Astrocyte (in vitro differentiated cells and primary cell): ENCODE measurements at regions not wholly inside any gene's neighbourhood (a gene's known extent, or its start where the extent isn't known, plus 50 kb on each side); places are given as distances from the start of the nearest gene placed in this dataset.
"Not testable (repeated sequence)": the region's sequence is repeated elsewhere in the genome, so short reads cannot be mapped to it uniquely, and the experiment has no call there.

Experiments used
- EZH2 ChIP-seq: IDR thresholded peaks from 2 replicates; pipeline ENCODE4 v1.6.1; 2012; ENCODE audit warnings: mild to moderate bottlenecking, low read length, inconsistent platforms; ENCODE audit not compliant: insufficient read depth
- TF ChIP-seq, protein P1 (sequence below): IDR thresholded peaks from 2 replicates; pipeline ENCODE4 v1.5.1; 2011; ENCODE audit warnings: low read depth, mild to moderate bottlenecking, inconsistent platforms, low read length, moderate library complexity; ENCODE audit not compliant: insufficient read depth

DNA sequence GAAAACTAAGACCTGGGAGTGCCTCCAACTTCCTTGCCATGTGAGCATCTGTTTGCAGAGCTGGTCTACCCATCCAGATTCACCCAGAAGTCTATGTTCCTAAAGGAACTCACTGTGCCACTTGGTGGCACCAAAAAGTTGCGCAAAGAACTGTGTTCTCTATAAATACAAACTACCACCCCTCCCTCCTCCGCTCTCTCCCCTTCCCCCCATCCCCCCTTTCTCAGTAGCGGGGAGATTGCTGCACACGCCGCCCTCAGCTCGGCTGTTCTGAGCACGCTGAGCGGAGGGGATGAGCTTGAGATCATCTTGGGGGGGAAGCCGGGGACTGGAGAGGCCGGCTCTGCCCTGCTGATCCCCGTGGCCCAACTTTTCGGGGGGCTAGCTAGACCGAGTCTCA, 352.2 kb upstream of the FOLH1 start:
- TF ChIP-seq, protein P1, sequence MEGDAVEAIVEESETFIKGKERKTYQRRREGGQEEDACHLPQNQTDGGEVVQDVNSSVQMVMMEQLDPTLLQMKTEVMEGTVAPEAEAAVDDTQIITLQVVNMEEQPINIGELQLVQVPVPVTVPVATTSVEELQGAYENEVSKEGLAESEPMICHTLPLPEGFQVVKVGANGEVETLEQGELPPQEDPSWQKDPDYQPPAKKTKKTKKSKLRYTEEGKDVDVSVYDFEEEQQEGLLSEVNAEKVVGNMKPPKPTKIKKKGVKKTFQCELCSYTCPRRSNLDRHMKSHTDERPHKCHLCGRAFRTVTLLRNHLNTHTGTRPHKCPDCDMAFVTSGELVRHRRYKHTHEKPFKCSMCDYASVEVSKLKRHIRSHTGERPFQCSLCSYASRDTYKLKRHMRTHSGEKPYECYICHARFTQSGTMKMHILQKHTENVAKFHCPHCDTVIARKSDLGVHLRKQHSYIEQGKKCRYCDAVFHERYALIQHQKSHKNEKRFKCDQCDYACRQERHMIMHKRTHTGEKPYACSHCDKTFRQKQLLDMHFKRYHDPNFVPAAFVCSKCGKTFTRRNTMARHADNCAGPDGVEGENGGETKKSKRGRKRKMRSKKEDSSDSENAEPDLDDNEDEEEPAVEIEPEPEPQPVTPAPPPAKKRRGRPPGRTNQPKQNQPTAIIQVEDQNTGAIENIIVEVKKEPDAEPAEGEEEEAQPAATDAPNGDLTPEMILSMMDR = not testable (repeated sequence)
- TF ChIP-seq EZH2 = not testable (repeated sequence)
